ENCODE measurements at regions not wholly inside any gene's neighbourhood (a gene's known extent, or its start where the extent isn't known, plus 50 kb on each side); places are given as distances from the start of the nearest gene placed in this dataset.

DNA sequence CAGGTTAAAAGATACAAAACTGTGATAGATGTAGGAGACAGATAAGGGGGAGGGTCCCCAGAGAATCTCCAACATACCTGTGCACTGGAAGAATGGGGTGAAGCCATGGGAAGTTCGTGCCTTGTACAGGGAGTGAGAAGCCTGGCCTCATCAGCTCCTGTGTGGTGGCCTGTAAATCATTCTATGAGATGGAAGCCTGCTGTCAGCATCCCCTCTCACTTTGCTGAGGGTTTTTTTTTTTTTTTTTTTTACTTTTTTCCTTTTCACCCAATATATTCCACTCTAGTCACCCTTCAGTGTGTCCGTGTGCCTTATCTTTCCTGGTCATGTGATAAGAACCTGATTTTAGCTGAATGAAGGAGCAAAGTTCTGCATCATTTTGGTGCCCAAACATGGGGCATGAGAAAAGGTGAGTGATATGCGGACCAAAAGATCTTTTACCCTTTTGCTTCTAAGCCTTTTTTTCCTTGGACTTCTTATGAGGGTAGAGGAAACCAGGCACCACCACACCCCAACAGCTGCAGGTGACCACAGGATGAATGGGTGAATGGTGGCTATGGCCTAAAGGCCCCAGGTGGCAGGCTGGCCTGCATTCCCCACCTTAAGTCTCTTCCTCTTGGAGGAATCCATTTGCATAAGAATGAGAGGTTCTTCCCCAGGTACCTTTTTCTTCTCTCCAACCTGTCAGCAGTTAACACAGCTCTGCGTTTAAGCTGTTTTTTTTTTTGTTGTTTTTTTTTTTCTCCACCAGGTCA is 1345.0 kb downstream of the NSUN3 start:
- DNase-seq (no peak), ATAC-seq (no peak)
- H3K27me3 Mint-ChIP-seq = no peaks in the 10 kb centered on the region
- H3K4me3 Mint-ChIP-seq = no peak overlapping the region
- no peaks in the 10 kb centered on the region for H3K9me3 Mint-ChIP-seq
- no peaks in the 10 kb centered on the region for H3K4me1 Mint-ChIP-seq
- H3K27ac Mint-ChIP-seq = no peak overlapping the region
- H3K36me3 Mint-ChIP-seq (ENCODE audit: low read depth) = no peaks in the 10 kb centered on the region

DNA sequence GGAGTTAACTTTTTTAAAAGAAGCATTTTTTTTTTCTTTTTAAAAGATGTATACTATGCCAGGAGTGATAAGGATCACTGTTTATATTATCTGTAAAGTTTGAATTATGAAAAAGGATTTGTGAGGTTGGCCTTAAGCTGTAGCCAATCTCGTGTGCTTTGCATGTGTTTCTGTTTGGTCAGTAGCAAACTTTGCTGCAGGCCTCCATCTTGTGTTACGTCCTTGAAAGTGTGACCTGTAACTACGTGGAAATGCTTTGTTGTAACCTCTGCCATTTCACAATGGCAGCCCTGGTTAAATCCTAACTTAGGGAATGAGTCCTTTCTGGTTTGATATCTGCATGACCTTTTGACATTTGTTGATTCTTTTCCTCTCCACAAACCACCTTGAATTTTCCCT is 1345.6 kb downstream of the NSUN3 start:
- Mint-ChIP-seq H3K9me3 (no peaks in the 10 kb centered on the region), H3K4me3 (no peak overlapping the region), H3K36me3 (ENCODE audit: low read depth) (no peaks in the 10 kb centered on the region), H3K27ac (no peak overlapping the region), H3K4me1 (no peaks in the 10 kb centered on the region), H3K27me3 (no peaks in the 10 kb centered on the region)
- no peak for ATAC-seq
- DNase-seq = no peak

DNA sequence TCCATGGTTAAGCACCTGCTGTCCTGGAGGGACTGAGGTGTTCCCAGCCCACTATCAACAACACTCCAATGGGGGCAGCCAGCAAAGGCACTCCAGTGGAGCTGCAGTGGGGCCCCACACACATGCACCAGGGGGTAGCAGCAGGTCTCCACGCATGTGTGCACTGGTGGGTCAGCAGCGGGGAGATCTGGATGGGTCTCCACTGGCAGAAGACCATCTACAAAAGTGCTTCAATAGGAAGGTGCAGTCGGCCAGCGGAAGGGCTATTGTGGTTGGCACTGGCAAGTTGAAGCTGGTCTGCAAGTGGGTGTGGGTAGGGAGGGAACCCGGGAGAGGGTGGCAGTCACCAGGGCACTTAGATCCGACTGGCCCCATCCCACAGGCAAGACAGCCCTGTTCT is 1355.4 kb downstream of the NSUN3 start:
- Mint-ChIP-seq H3K4me1 (no peaks in the 10 kb centered on the region), H3K9me3 (peaks cover 9% of the 10 kb centered on the region)

GRCh38 chr3:95424279-95424678 is 1361.4 kb downstream of the NSUN3 start:
- H3K4me1 Mint-ChIP-seq = no peaks in the 10 kb centered on the region
- no peaks in the 10 kb centered on the region for H3K36me3 Mint-ChIP-seq (ENCODE audit: low read depth)
- H3K27ac Mint-ChIP-seq = no peak overlapping the region
- ATAC-seq = no peak
- no peaks in the 10 kb centered on the region for H3K27me3 Mint-ChIP-seq
- peaks cover 6% of the 10 kb centered on the region for H3K9me3 Mint-ChIP-seq
- no peak overlapping the region for H3K4me3 Mint-ChIP-seq
- no peak for DNase-seq

More for the DNA sequence above, 1355.4 kb downstream of the NSUN3 start:
- DNase-seq = no peak
- Mint-ChIP-seq H3K27ac (no peak overlapping the region), H3K36me3 (ENCODE audit: low read depth) (no peaks in the 10 kb centered on the region), H3K27me3 (no peaks in the 10 kb centered on the region), H3K4me3 (no peak overlapping the region)
- ATAC-seq = peak; percentile 24

DNA sequence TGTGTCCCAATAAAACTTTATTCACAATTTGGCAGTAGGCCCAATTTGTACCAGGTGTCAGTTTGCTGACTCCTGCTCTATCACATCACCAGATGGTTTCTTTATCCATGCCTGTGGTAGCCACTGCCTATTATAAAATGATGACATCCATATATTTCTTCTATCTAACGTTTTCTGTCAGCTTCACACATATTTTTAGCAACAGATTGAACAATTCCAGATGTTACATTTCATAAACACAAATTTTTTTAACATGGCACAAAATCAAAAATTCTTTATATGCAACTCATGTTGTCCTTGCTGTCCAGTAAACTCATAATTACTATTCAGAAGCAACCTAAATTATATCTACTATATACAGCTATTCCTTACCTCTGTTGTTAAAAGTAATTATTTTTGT is 1371.6 kb downstream of the NSUN3 start:
- Mint-ChIP-seq H3K4me1 (no peaks in the 10 kb centered on the region), H3K36me3 (ENCODE audit: low read depth) (no peaks in the 10 kb centered on the region), H3K27ac (no peak overlapping the region), H3K4me3 (no peak overlapping the region), H3K27me3 (no peaks in the 10 kb centered on the region), H3K9me3 (no peaks in the 10 kb centered on the region)
- ATAC-seq = no peak
- no peak for DNase-seq

- Mint-ChIP-seq H3K4me1 (no peaks in the 10 kb centered on the region), H3K27ac (no peak overlapping the region)
Measured at GRCh38 chr3:95437409-95437808, 1374.5 kb downstream of the NSUN3 start.

GRCh38 chr3:95438274-95438673 is 1375.4 kb downstream of the NSUN3 start:
- H3K27me3 Mint-ChIP-seq = no peaks in the 10 kb centered on the region
- H3K36me3 Mint-ChIP-seq (ENCODE audit: low read depth) = no peaks in the 10 kb centered on the region
- no peak overlapping the region for H3K27ac Mint-ChIP-seq
- ATAC-seq (no peak), DNase-seq (no peak)
- no peaks in the 10 kb centered on the region for H3K9me3 Mint-ChIP-seq
- H3K4me1 Mint-ChIP-seq = no peaks in the 10 kb centered on the region
- no peak overlapping the region for H3K4me3 Mint-ChIP-seq

More at GRCh38 chr3:95437409-95437808, 1374.5 kb downstream of the NSUN3 start:
- no peaks in the 10 kb centered on the region for H3K36me3 Mint-ChIP-seq (ENCODE audit: low read depth)
- ATAC-seq (no peak), DNase-seq (no peak)
- no peaks in the 10 kb centered on the region for H3K9me3 Mint-ChIP-seq
- H3K4me3 Mint-ChIP-seq = no peak overlapping the region
- H3K27me3 Mint-ChIP-seq = no peaks in the 10 kb centered on the region

DNA sequence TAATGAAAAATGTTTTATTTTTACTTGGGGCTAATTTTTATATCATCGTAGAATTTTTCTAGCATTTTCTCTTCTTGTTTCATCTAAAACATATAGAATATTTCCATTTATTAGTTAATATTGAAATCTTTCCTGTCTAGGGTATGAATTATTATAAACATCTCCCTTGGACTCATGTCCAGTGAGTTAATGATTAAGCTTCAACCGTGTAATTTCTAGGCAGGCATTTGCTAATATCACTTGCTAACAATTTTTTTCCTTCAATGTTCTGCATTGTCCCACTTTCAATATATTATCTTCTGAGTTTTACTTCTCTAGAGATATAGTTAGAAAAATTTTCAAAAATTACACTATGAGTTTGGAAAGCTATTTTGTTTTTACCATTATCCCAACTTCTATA is 1371.6 kb upstream of the EPHA6 start:
- DNase-seq = no peak
- no peak overlapping the region for H3K27ac Mint-ChIP-seq
- H3K9me3 Mint-ChIP-seq = no peaks in the 10 kb centered on the region
- ATAC-seq = no peak
- no peaks in the 10 kb centered on the region for H3K4me1 Mint-ChIP-seq
- H3K27me3 Mint-ChIP-seq = no peaks in the 10 kb centered on the region
- no peaks in the 10 kb centered on the region for H3K36me3 Mint-ChIP-seq (ENCODE audit: low read depth)
- H3K4me3 Mint-ChIP-seq = no peak overlapping the region

DNA sequence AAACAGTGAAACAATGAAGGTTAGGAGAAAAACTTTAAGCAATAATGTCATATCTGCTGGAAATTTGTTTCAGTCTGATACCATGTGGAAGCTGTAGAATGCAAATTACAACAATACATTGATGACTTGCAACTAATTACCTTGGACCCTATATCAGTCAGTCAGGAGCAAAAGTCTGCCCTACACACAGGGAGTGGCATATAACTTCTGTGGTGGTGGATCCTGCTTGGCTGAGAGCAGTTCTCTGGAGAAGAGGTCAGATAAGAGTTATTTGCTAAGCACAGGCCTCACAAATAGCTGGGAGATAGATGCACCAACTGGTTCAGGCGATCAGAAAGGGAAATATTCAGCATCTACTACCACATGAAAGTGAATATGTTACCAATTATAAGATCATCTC is 1364.6 kb upstream of the EPHA6 start:
- no peak for ATAC-seq
- Mint-ChIP-seq H3K36me3 (ENCODE audit: low read depth) (no peaks in the 10 kb centered on the region), H3K9me3 (peaks cover 7% of the 10 kb centered on the region), H3K4me3 (no peak overlapping the region), H3K27me3 (no peaks in the 10 kb centered on the region), H3K27ac (no peak overlapping the region), H3K4me1 (no peaks in the 10 kb centered on the region)
- no peak for DNase-seq

DNA sequence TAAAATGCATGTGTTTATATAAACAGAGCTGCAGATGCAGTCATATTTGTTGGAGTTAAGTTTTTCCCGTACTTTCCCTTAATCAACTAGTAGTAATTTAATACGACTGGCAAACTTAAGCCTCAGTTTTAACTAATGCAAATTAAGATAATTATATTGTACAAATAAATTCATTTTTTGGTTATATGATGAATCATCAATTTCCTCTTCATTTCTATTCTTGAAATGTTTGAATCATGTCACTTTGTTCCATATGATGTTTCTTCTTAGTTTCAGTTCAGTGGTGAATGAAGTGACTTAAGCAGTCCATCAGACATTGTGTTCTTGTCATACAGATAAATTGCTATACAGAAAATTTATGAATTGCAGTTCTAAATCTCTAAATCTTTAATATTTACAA is 1361.2 kb upstream of the EPHA6 start:
- Mint-ChIP-seq H3K4me3 (no peak overlapping the region), H3K9me3 (peaks cover 20% of the 10 kb centered on the region), H3K4me1 (no peaks in the 10 kb centered on the region), H3K36me3 (ENCODE audit: low read depth) (no peaks in the 10 kb centered on the region), H3K27me3 (no peaks in the 10 kb centered on the region), H3K27ac (no peak overlapping the region)
- ATAC-seq = no peak
- DNase-seq = no peak

DNA sequence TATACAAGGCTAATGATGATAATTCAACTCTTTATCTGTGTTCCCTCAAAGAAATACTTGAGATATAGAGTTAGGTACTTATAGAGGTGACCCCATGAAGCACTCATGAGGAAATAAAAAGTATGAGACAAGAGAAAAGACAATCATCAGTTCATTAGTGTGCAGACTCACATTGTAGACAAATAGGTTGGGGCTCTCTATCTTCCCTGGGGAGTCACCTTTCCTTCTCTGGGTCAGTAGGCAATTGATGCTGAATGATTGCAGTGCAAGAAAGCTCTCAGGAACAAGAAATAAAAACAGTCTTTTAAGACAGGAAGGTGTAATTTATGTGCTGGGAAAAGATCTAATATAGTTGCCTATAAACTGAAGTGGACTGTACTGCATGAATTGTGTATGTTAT is 1357.6 kb upstream of the EPHA6 start:
- Mint-ChIP-seq H3K27me3 (no peaks in the 10 kb centered on the region), H3K4me3 (no peak overlapping the region), H3K36me3 (ENCODE audit: low read depth) (no peaks in the 10 kb centered on the region), H3K4me1 (no peaks in the 10 kb centered on the region), H3K27ac (no peak overlapping the region), H3K9me3 (peaks cover 26% of the 10 kb centered on the region)
- DNase-seq (no peak), ATAC-seq (no peak)

- DNase-seq (no peak), ATAC-seq (no peak)
- Mint-ChIP-seq H3K9me3 (peaks cover 27% of the 10 kb centered on the region), H3K4me3 (no peak overlapping the region), H3K36me3 (ENCODE audit: low read depth) (no peaks in the 10 kb centered on the region), H3K27me3 (no peaks in the 10 kb centered on the region), H3K27ac (no peak overlapping the region), H3K4me1 (no peaks in the 10 kb centered on the region)
Measured at GRCh38 chr3:95459706-95460105, 1354.7 kb upstream of the EPHA6 start.

GRCh38 chr3:95460274-95460673 is 1354.1 kb upstream of the EPHA6 start:
- no peak for DNase-seq
- Mint-ChIP-seq H3K36me3 (ENCODE audit: low read depth) (no peaks in the 10 kb centered on the region), H3K27ac (no peak overlapping the region), H3K4me1 (no peaks in the 10 kb centered on the region), H3K27me3 (no peaks in the 10 kb centered on the region), H3K9me3 (peaks cover 27% of the 10 kb centered on the region), H3K4me3 (no peak overlapping the region)
- no peak for ATAC-seq

GRCh38 chr3:95462161-95462560 is 1352.2 kb upstream of the EPHA6 start:
- Mint-ChIP-seq H3K36me3 (ENCODE audit: low read depth) (no peaks in the 10 kb centered on the region), H3K27ac (no peak overlapping the region), H3K9me3 (peaks cover 18% of the 10 kb centered on the region), H3K27me3 (no peaks in the 10 kb centered on the region), H3K4me3 (no peak overlapping the region), H3K4me1 (no peaks in the 10 kb centered on the region)
- no peak for DNase-seq
- ATAC-seq = no peak

DNA sequence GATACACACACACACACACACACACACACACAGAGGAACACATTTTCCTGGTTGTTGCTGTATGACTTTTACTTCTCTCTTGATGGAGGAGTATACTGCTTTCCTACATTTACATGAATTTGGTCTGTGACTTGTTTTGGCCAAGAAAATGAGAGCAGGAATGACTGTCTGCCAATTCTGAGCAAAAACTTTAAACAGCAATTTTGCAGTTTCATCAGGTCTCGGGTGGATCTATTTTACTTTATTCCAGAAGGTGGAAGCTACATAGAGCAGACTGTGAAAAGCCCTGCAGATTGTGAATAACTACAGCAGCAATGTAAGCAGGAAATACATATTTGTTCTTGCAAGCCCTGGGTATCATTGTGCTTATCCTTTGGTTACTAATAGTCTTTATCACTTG is 1350.0 kb upstream of the EPHA6 start:
- Mint-ChIP-seq H3K9me3 (peaks cover 14% of the 10 kb centered on the region), H3K4me3 (no peak overlapping the region), H3K36me3 (ENCODE audit: low read depth) (no peaks in the 10 kb centered on the region), H3K27me3 (no peaks in the 10 kb centered on the region), H3K4me1 (no peaks in the 10 kb centered on the region), H3K27ac (no peak overlapping the region)
- DNase-seq = no peak
- no peak for ATAC-seq

GRCh38 chr3:95468331-95468730 is 1346.1 kb upstream of the EPHA6 start:
- H3K4me1 Mint-ChIP-seq = no peaks in the 10 kb centered on the region
- no peaks in the 10 kb centered on the region for H3K27me3 Mint-ChIP-seq
- H3K36me3 Mint-ChIP-seq (ENCODE audit: low read depth) = no peaks in the 10 kb centered on the region
- ATAC-seq = no peak
- no peak overlapping the region for H3K4me3 Mint-ChIP-seq
- no peak overlapping the region for H3K27ac Mint-ChIP-seq
- no peak for DNase-seq
- peaks cover 3% of the 10 kb centered on the region for H3K9me3 Mint-ChIP-seq
